ENCODE measurements at regions not wholly inside any gene's neighbourhood (a gene's known extent, or its start where the extent isn't known, plus 50 kb on each side); places are given as distances from the start of the nearest gene placed in this dataset. TPM values are rescaled to one million over a fixed set of nuclear protein-coding genes. Genes with fewer than 3 reads are reported as not detected.
"Not testable (repeated sequence)": the region's sequence is repeated elsewhere in the genome, so short reads cannot be mapped to it uniquely, and the experiment has no call there.

DNA sequence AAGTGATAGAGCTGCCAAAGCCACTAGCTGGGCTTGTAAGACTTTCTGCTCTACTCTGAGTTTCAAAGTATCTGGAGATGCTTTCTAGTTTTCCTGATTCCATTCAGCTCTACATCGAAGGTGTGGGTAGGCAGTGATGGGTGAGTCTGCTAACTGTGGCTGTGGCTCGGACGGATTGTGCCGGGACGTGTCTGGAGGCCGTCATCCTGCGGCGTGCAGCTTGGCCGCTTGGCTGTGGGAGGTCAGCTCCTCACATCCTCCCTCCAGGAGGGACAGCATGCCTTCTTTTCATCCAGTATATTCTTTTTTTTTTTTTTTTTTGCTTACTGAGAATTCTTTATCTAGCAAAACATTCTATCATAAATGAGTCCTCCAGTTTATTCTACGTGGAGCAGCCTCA is 77.9 kb upstream of the AADAT start:
- Mint-ChIP-seq H3K4me1 (ENCODE audit: low read depth) (no peaks in the 10 kb centered on the region), H3K36me3 (ENCODE audit: insufficient read depth) (no peaks in the 10 kb centered on the region), H3K9me3 (ENCODE audit: low read depth) (peaks cover 9% of the 10 kb centered on the region), H3K27me3 (no peaks in the 10 kb centered on the region), H3K27ac (no peak overlapping the region), H3K4me3 (ENCODE audit: low read depth) (no peak overlapping the region)
- TF ChIP-seq, protein P1, sequence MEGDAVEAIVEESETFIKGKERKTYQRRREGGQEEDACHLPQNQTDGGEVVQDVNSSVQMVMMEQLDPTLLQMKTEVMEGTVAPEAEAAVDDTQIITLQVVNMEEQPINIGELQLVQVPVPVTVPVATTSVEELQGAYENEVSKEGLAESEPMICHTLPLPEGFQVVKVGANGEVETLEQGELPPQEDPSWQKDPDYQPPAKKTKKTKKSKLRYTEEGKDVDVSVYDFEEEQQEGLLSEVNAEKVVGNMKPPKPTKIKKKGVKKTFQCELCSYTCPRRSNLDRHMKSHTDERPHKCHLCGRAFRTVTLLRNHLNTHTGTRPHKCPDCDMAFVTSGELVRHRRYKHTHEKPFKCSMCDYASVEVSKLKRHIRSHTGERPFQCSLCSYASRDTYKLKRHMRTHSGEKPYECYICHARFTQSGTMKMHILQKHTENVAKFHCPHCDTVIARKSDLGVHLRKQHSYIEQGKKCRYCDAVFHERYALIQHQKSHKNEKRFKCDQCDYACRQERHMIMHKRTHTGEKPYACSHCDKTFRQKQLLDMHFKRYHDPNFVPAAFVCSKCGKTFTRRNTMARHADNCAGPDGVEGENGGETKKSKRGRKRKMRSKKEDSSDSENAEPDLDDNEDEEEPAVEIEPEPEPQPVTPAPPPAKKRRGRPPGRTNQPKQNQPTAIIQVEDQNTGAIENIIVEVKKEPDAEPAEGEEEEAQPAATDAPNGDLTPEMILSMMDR (IDR thresholded peaks at IDR 0.05; ENCODE audit: unreplicated experiment) = no peak
- DNase-seq (ENCODE audit: low spot score, unreplicated experiment) = no peak

DNA sequence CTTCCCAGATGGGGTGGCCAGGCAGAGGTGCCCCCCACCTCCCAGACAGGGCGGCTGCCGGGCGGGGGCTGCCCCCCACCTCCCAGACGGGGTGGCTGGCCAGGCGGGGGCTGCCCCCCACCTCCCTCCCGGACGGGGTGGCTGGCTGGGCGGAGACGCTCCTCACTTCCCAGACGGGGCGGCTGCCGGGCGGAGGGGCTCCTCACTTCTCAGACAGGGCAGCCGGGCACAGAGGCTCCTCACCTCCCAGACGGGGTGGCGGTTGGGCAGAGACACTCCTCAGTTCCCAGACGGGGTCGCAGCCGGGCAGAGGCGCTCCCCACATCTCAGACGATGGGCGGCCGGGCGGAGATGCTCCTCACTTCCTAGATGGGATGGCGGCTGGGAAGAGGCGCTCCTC is 76.4 kb upstream of the AADAT start:
- DNase-seq (ENCODE audit: low spot score, unreplicated experiment); H3K36me3 Mint-ChIP-seq (ENCODE audit: insufficient read depth); H3K4me3 Mint-ChIP-seq (ENCODE audit: low read depth); H3K27me3 Mint-ChIP-seq; H3K27ac Mint-ChIP-seq; H3K9me3 Mint-ChIP-seq (ENCODE audit: low read depth); H3K4me1 Mint-ChIP-seq (ENCODE audit: low read depth): not testable (repeated sequence)

DNA sequence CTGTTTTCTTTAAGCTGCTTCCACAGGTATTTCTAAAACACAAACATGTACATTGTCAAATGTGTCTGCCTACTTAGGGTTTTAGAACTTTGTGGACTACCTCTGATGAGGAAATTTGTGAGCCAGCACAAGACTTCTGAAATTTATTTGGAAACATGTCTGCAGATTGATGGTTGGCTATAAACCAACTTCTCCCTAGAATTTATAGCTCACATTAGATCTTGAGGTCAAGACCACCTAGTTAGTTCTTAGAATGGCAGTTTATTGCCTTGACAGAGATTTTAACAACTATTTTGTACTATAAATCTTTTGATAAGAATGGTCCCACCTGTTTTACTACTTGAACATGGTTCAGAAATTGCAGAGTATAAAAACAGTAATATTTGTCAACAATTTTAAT is 72.7 kb upstream of the AADAT start:
- Mint-ChIP-seq H3K27ac (no peak overlapping the region), H3K4me1 (ENCODE audit: low read depth) (no peaks in the 10 kb centered on the region), H3K4me3 (ENCODE audit: low read depth) (no peak overlapping the region)

DNA sequence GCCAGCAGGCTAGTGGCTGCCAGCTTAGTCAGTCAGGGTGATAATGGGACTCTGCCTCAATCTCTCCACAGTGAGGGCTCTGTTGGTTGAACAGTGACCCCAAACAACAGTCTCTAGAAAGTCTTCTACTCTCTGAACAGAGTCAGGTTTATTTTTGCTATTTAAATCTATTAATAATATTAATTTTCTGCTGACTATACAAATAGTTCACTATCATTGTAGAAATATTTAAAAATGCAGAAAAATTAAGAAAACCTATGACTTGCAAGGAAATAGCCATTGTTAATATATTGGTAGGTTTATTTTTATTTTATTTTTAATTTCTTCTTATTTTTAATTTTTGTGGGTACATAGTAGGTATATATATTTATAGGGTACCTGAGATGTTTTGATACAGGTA is 67.9 kb upstream of the AADAT start:
- peaks cover 1% of the 10 kb centered on the region for H3K36me3 Mint-ChIP-seq (ENCODE audit: insufficient read depth)
- no peaks in the 10 kb centered on the region for H3K27me3 Mint-ChIP-seq
- H3K4me1 Mint-ChIP-seq (ENCODE audit: low read depth) = peaks cover 3% of the 10 kb centered on the region
- peaks cover 15% of the 10 kb centered on the region for H3K9me3 Mint-ChIP-seq (ENCODE audit: low read depth)
- H3K4me3 Mint-ChIP-seq (ENCODE audit: low read depth) = no peak overlapping the region
- no peak overlapping the region for H3K27ac Mint-ChIP-seq
- no peak for DNase-seq (ENCODE audit: low spot score, unreplicated experiment)
- TF ChIP-seq, protein P1 (IDR thresholded peaks at IDR 0.05; ENCODE audit: unreplicated experiment) = no peak

More for the DNA sequence above, 72.7 kb upstream of the AADAT start:
- Mint-ChIP-seq H3K9me3 (ENCODE audit: low read depth) (peaks cover 14% of the 10 kb centered on the region), H3K27me3 (no peaks in the 10 kb centered on the region), H3K36me3 (ENCODE audit: insufficient read depth) (no peaks in the 10 kb centered on the region)
- no peak for DNase-seq (ENCODE audit: low spot score, unreplicated experiment)
- TF ChIP-seq, protein P1 (IDR thresholded peaks at IDR 0.05; ENCODE audit: unreplicated experiment) = no peak

DNA sequence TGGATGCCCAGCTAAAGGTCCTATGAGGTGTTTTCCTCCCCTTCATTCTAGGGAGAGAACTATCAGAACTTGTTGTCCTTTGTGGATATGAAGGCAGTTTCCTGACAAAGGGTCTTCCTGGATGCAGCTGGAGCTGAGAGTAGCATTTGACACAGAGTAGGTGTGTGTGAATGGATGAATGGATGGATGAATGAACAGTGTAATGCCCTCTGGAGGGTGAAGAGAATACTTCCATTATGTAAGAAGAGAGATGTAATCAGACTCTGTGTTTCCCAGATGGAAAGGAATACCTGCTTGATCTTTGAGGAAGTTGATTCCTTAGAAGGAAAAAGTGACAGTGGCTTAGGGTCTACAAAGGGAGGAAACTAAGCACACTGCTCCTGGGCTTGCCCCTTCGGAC is 55.4 kb upstream of the AADAT start:
- Mint-ChIP-seq H3K27ac (no peak overlapping the region), H3K4me1 (ENCODE audit: low read depth) (no peaks in the 10 kb centered on the region), H3K36me3 (ENCODE audit: insufficient read depth) (no peaks in the 10 kb centered on the region), H3K27me3 (no peaks in the 10 kb centered on the region), H3K9me3 (ENCODE audit: low read depth) (peaks cover 8% of the 10 kb centered on the region), H3K4me3 (ENCODE audit: low read depth) (no peak overlapping the region)
- DNase-seq (ENCODE audit: low spot score, unreplicated experiment) = no peak
- TF ChIP-seq, protein P1 (IDR thresholded peaks at IDR 0.05; ENCODE audit: unreplicated experiment) = no peak

DNA sequence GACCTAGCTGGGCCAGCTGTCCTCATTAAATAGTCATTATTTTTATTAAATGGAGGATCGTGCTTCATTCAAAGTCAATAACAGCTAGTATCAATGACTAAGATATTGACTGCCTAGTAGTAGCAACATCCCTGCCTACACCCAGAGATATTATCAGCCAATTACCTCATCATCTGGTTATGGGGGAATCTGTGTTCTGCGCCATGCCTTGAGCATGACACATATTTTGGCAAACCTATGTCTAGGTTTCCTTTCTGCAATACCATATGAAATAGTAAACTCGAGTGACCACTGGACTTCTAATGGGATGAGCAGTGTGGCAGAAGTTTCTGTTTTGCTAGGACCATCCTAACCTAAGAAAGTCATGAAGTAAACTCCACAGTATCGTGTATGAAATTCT is 50.0 kb upstream of the AADAT start:
- H3K27ac Mint-ChIP-seq = no peak overlapping the region
- DNase-seq (ENCODE audit: low spot score, unreplicated experiment) = no peak
- no peak overlapping the region for H3K4me3 Mint-ChIP-seq (ENCODE audit: low read depth)
- TF ChIP-seq, protein P1 (IDR thresholded peaks at IDR 0.05; ENCODE audit: unreplicated experiment) = no peak
- no peaks in the 10 kb centered on the region for H3K36me3 Mint-ChIP-seq (ENCODE audit: insufficient read depth)
- H3K27me3 Mint-ChIP-seq = peaks cover 5% of the 10 kb centered on the region
- no peaks in the 10 kb centered on the region for H3K9me3 Mint-ChIP-seq (ENCODE audit: low read depth)
- no peaks in the 10 kb centered on the region for H3K4me1 Mint-ChIP-seq (ENCODE audit: low read depth)

Small RNA genes lying in the stretch of these regions (microRNA-seq; reads per million reads assigned to microRNA genes)
- gene MIR6082 (ENCODE audit: borderline number of aligned reads, unreplicated experiment) = not detected
